Gastroesophageal sphincter (tissue), 4 donors: ENCODE measurements at regions not wholly inside any gene's neighbourhood (a gene's known extent, or its start where the extent isn't known, plus 50 kb on each side); places are given as distances from the start of the nearest gene placed in this dataset.
"Not testable (repeated sequence)": the region's sequence is repeated elsewhere in the genome, so short reads cannot be mapped to it uniquely, and the experiment has no call there.

ENCODE experiments used
- ATAC-seq: fragments of 150-250 bp; one replicate; pipeline ENCODE4 v1.9.1; 2016; ENCODE audit warnings: mild to moderate bottlenecking, moderate library complexity
- H3K27ac ChIP-seq, 4 donors: fragments of 200-600 bp; sonication (generic) in 3 of 4; 1 replicate in 3 of 4; 2 replicates in 1 of 4; pipeline ENCODE4 v1.5.1; 2016 to 2019
- H3K27me3 ChIP-seq: fragments of 200-600 bp; sonication (generic); one replicate; pipeline ENCODE4 v1.5.1; 2019
- H3K36me3 ChIP-seq, 2 donors: fragments of 200-600 bp; sonication (generic); one replicate each; pipeline ENCODE4 v1.5.1; 2019; ENCODE audit warnings: control low read depth in 1 of 2
- H3K4me1 ChIP-seq, 3 donors: fragments of 200-600 bp; sonication (generic); 1 replicate in 2 of 3; 2 replicates in 1 of 3; pipeline ENCODE4 v1.5.1; 2016 to 2019; ENCODE audit warnings: control low read depth in 2 of 3
- H3K4me3 ChIP-seq, 2 donors: fragments of 200-600 bp; sonication (generic); one replicate each; pipeline ENCODE4 v1.5.1; 2019; ENCODE audit warnings: mild to moderate bottlenecking in 1 of 2, moderate library complexity in 1 of 2
- H3K9me3 ChIP-seq, 3 donors: fragments of 200-600 bp; sonication (generic); one replicate each; pipeline ENCODE4 v1.5.1; 2017 to 2019; ENCODE audit warnings: control low read depth in 2 of 3
- EP300 ChIP-seq: sonication (generic); formaldehyde crosslinking; IDR thresholded peaks from one replicate; pipeline ENCODE4 v1.6.1; 2017; ENCODE audit warnings: antibody characterized with exemption, mild to moderate bottlenecking
- POLR2A ChIP-seq, 2 donors: fragments of 450-650 bp; IDR thresholded peaks; one replicate each; pipeline ENCODE4 v1.6.1; 2017; ENCODE audit warnings: antibody characterized with exemption in 2 of 2, mild to moderate bottlenecking in 2 of 2, moderate library complexity in 1 of 2
- POLR2AphosphoS5 ChIP-seq: sonication (generic); formaldehyde crosslinking; IDR thresholded peaks from one replicate; pipeline ENCODE4 v1.6.1; 2017; ENCODE audit warnings: antibody characterized with exemption
- WGBS, 2 donors: methylation state at CpG; one replicate each; pipeline ENCODE4 v1.1.5; 2018; ENCODE audit warnings: low coverage in 1 of 2; 5-methylcytosine and 5-hydroxymethylcytosine counted together
- TF ChIP-seq, protein P1 (sequence below), 4 experiments: fragments of 200-600 bp in 2 of 4; fragments of 450-650 bp in 2 of 4; sonication (generic) in 1 of 4; IDR thresholded peaks; one replicate each; pipeline ENCODE4 v1.5.1; 2017 to 2019; ENCODE audit warnings: antibody characterized with exemption in 4 of 4, mild to moderate bottlenecking in 2 of 4, moderate library complexity in 2 of 4

DNA sequence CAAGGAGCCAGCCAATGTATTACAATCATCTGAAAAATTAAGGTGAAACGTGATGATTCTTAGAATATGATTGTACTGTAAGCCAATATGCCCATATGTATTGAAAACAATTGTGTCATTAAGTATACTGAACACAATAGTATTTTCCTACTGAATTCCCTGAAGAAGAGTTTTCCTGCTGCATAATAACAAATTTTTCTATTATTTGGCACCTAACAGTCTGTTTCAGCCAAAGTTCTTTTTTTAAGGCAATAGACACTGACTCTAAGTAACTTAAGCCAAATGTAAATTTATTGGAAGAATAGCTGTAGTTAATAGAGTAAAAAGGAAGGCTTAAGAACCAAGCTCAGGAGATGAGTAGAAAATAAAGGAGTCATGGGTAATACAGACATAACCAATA lies 220.6 kb downstream of the PPP4R3C start:
- Histone ChIP-seq H3K27me3 (no peaks in the 10 kb centered on the region), H3K4me3 (no peak overlapping the region), H3K4me1 (no peaks in the 10 kb centered on the region), H3K9me3 (no peaks in the 10 kb centered on the region), H3K36me3 (no peaks in the 10 kb centered on the region), H3K27ac (no peak overlapping the region)
- no peak for TF ChIP-seq POLR2AphosphoS5
- no peak for TF ChIP-seq EP300
- no peak for TF ChIP-seq POLR2A (IDR thresholded peaks at IDR 0.05)
- TF ChIP-seq, protein P1, sequence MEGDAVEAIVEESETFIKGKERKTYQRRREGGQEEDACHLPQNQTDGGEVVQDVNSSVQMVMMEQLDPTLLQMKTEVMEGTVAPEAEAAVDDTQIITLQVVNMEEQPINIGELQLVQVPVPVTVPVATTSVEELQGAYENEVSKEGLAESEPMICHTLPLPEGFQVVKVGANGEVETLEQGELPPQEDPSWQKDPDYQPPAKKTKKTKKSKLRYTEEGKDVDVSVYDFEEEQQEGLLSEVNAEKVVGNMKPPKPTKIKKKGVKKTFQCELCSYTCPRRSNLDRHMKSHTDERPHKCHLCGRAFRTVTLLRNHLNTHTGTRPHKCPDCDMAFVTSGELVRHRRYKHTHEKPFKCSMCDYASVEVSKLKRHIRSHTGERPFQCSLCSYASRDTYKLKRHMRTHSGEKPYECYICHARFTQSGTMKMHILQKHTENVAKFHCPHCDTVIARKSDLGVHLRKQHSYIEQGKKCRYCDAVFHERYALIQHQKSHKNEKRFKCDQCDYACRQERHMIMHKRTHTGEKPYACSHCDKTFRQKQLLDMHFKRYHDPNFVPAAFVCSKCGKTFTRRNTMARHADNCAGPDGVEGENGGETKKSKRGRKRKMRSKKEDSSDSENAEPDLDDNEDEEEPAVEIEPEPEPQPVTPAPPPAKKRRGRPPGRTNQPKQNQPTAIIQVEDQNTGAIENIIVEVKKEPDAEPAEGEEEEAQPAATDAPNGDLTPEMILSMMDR (IDR thresholded peaks at IDR 0.05), result no peak
- WGBS, 2 donors, result 17 to 67% methylated on average over 1 of the region's 1 CpG
- ATAC-seq, result no peak

DNA sequence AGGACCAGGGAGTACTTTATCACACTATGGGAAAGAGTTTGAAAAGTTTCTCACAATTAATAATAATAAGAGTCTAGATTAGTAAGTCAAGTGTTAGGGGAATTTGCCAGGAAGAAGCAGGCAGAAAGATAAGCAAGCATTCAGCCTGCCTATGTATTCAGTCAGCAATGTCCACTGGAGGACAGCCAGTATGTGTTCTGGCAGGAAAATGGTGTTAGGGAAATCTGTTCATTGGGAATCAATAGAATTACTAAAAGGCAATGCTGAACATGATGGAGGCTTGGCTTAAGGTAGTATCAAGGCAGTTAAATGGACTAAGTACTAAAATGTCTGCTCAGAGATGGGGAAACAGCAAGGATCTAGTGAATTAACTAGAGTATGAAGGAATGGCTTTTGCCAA lies 221.2 kb downstream of the PPP4R3C start:
- no peaks in the 10 kb centered on the region for H3K4me1 ChIP-seq
- H3K27ac ChIP-seq, result no peak overlapping the region
- TF ChIP-seq, protein P1 (IDR thresholded peaks at IDR 0.05), result no peak
- TF ChIP-seq POLR2A (IDR thresholded peaks at IDR 0.05) (no peak), EP300 (no peak), POLR2AphosphoS5 (no peak)
- H3K9me3 ChIP-seq, result no peaks in the 10 kb centered on the region
- H3K36me3 ChIP-seq, result no peaks in the 10 kb centered on the region
- no peaks in the 10 kb centered on the region for H3K27me3 ChIP-seq
- H3K4me3 ChIP-seq, result no peak overlapping the region
- no peak for ATAC-seq

DNA sequence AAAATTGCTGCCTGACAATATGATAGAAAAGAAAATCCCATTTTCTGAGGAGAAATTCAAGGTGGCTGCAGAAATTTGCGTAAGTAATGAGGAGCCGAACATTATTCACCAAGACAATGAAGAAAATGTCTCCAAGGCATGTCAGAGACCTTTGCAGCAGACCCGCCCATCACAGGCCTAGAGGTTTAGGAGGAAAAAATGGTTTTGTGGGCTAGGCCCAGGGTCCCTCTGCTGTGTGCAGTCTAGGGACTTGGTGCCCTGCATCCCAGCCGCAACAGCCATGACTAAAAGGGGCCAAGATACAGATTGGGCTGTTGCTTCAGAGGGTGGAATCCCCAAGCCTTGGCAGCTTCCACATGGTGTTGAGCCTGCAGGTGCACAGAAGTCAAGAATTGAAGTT lies 223.1 kb downstream of the PPP4R3C start:
- WGBS, 2 donors, result 94 to 100% methylated on average over 1 to 2 of the region's 4 CpGs
- H3K27me3 ChIP-seq, H3K4me3 ChIP-seq, H3K36me3 ChIP-seq, H3K9me3 ChIP-seq, H3K4me1 ChIP-seq, H3K27ac ChIP-seq, ATAC-seq: not testable (repeated sequence)

DNA sequence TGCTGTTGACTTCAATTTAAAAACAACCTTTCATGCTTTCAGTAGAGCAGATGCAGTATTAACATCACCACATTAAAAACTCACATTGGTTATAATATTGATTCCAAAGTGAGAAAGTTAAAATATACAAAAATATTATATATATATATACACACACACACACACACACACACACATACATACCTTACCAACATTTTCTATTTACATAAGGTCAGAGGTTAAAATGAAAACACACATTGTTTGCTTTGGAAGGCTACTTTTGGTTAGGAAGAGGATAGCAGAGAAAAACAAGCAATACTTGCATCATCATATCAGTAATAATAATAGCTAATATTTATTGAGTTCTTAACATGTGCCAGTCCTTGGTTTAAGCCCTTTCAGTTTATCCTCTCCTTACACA lies 226.5 kb downstream of the PPP4R3C start:
- Histone ChIP-seq H3K4me1 (no peaks in the 10 kb centered on the region), H3K9me3 (no peaks in the 10 kb centered on the region), H3K27me3 (no peaks in the 10 kb centered on the region), H3K27ac (no peak overlapping the region), H3K36me3 (no peaks in the 10 kb centered on the region), H3K4me3 (no peak overlapping the region)
- ATAC-seq, result no peak
- no peak for TF ChIP-seq POLR2AphosphoS5
- TF ChIP-seq EP300, result no peak
- TF ChIP-seq POLR2A (IDR thresholded peaks at IDR 0.05), result no peak
- TF ChIP-seq, protein P1 (IDR thresholded peaks at IDR 0.05), result no peak

DNA sequence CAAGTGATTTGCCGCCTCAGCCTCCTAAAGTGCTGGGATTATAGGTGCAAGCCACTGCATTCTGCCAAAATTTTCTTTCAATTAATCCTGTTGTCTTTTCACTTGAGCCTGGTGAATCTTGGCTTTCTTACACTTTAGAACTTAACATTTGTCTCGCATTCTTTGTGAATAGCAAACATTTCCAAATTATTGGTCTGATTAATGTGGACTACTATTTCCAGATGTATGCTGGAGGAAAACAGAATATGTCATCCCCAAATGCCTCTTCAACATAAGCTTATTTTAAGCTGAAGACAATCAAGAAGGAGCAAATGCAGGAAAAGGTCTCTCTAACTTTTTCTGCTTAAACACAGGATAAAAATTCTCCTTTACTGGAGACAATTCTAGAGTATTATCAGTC lies 233.4 kb downstream of the PPP4R3C start:
- no peaks in the 10 kb centered on the region for H3K27me3 ChIP-seq
- H3K4me1 ChIP-seq, result no peaks in the 10 kb centered on the region
- H3K9me3 ChIP-seq, result no peaks in the 10 kb centered on the region
- no peak overlapping the region for H3K27ac ChIP-seq
- TF ChIP-seq EP300 (no peak), POLR2A (IDR thresholded peaks at IDR 0.05) (no peak), POLR2AphosphoS5 (no peak)
- TF ChIP-seq, protein P1 (IDR thresholded peaks at IDR 0.05), result no peak
- WGBS, 2 donors, result 38% methylated on average over 1 of the region's 2 CpGs; no CpG with 5 or more reads in 1 of the 2 donors
- no peak overlapping the region for H3K4me3 ChIP-seq
- no peak for ATAC-seq
- no peaks in the 10 kb centered on the region for H3K36me3 ChIP-seq

DNA sequence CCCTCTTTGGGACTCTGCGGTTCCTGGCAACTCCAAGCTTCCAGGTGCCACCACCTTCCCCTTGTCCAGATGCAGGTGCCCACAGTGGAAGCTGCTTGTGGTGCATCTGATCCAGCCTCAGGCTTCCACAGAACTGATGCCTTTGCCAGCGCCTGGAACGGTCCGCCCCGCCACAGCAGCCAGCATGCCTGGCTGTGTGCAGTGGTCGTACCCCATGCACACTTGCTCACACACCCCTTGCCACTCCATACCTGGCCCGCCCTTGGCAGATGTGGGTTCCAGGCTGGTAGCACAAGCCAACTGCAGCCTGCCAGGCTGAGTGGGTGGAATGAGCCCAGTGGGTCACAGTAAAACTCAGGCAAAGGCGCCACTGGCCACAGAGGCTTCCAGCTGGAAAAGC lies 240.5 kb downstream of the PPP4R3C start:
- Histone ChIP-seq H3K4me1 (no peaks in the 10 kb centered on the region), H3K4me3 (no peak overlapping the region), H3K36me3 (no peaks in the 10 kb centered on the region), H3K9me3 (no peaks in the 10 kb centered on the region), H3K27ac (no peak overlapping the region), H3K27me3 (no peaks in the 10 kb centered on the region)
- TF ChIP-seq POLR2A (IDR thresholded peaks at IDR 0.05) (no peak), POLR2AphosphoS5 (no peak), EP300 (no peak)
- TF ChIP-seq, protein P1 (IDR thresholded peaks at IDR 0.05), result no peak
- ATAC-seq, result no peak
- WGBS, 2 donors, result 40% methylated on average over 1 of the region's 8 CpGs; no CpG with 5 or more reads in 1 of the 2 donors
